HEK293T (cell line): ENCODE measurements at regions not wholly inside any gene's neighbourhood (a gene's known extent, or its start where the extent isn't known, plus 50 kb on each side); places are given as distances from the start of the nearest gene placed in this dataset.
"Not testable (repeated sequence)": the region's sequence is repeated elsewhere in the genome, so short reads cannot be mapped to it uniquely, and the experiment has no call there.

ENCODE experiments used
- CTCF ChIA-PET: fragments of 350-600 bp; formaldehyde crosslinking; extraction: SDS; loops from one replicate; lab custom pipeline; 2021; ENCODE audit warnings: antibody characterized with exemption, inconsistent platforms; lab: Yijun Ruan, JAX
- POLR2A ChIA-PET: fragments of 350-600 bp; formaldehyde crosslinking; extraction: SDS; loops from one replicate; lab custom pipeline; 2020; ENCODE audit warnings: antibody characterized with exemption, inconsistent platforms; lab: Yijun Ruan, JAX
- DNase-seq: peaks from one replicate; pipeline ENCODE4 v3.0.0; 2012; ENCODE audit warnings: mixed read lengths; ENCODE audit errors: extremely low spot score
- ARNT ChIP-seq: fragments of 450-650 bp; IDR thresholded peaks from 2 replicates; pipeline ENCODE4 v1.6.1; 2017; ENCODE audit warnings: mild to moderate bottlenecking
- BHLHE40 ChIP-seq: fragments of 450-650 bp; IDR thresholded peaks from 2 replicates; pipeline ENCODE4 v1.6.1; 2016; ENCODE audit warnings: mild to moderate bottlenecking, moderate library complexity, borderline replicate concordance
- CTBP1 ChIP-seq: fragments of 450-650 bp; IDR thresholded peaks from 2 replicates; pipeline ENCODE4 v1.6.1; 2016; ENCODE audit warnings: borderline replicate concordance
- ELF4 ChIP-seq: fragments of 450-650 bp; IDR thresholded peaks from 2 replicates; pipeline ENCODE4 v1.6.1; 2017; ENCODE audit warnings: antibody characterized with exemption
- FOXA1 ChIP-seq: fragments of 450-650 bp; IDR thresholded peaks from 2 replicates; pipeline ENCODE4 v1.6.1; 2016; ENCODE audit warnings: mild to moderate bottlenecking
- FOXK2 ChIP-seq: fragments of 450-650 bp; IDR thresholded peaks from 2 replicates; pipeline ENCODE4 v1.6.1; 2016; ENCODE audit warnings: mild to moderate bottlenecking
- FOXM1 ChIP-seq: fragments of 450-650 bp; IDR thresholded peaks from 2 replicates; pipeline ENCODE4 v1.6.1; 2017; ENCODE audit warnings: mild to moderate bottlenecking, borderline replicate concordance
- HDGF ChIP-seq: fragments of 450-650 bp; IDR thresholded peaks from 2 replicates; pipeline ENCODE4 v1.6.1; 2017; ENCODE audit warnings: antibody characterized with exemption, borderline replicate concordance
- L3MBTL2 ChIP-seq: fragments of 450-650 bp; conservative IDR thresholded peaks from 2 replicates; pipeline ENCODE4 v1.6.1; 2016; ENCODE audit warnings: mild to moderate bottlenecking
- LEF1 ChIP-seq: fragments of 450-650 bp; IDR thresholded peaks from 2 replicates; pipeline ENCODE4 v1.6.1; 2017; ENCODE audit warnings: mild to moderate bottlenecking, borderline replicate concordance
- NFRKB ChIP-seq: fragments of 450-650 bp; IDR thresholded peaks from 2 replicates; pipeline ENCODE4 v1.6.1; 2016; ENCODE audit warnings: mild to moderate bottlenecking, moderate library complexity
- SP1 ChIP-seq: fragments of 450-650 bp; IDR thresholded peaks from 2 replicates; pipeline ENCODE4 v1.6.1; 2017
- SUZ12 ChIP-seq: fragments of 450-650 bp; IDR thresholded peaks from 2 replicates; pipeline ENCODE4 v1.6.1; 2016; ENCODE audit warnings: mild to moderate bottlenecking
- TARDBP ChIP-seq: fragments of 450-650 bp; IDR thresholded peaks from 2 replicates; pipeline ENCODE4 v1.6.1; 2016
- ZNF384 ChIP-seq: fragments of 450-650 bp; IDR thresholded peaks from 2 replicates; pipeline ENCODE4 v1.6.1; 2016
- TF ChIP-seq, protein P1 (sequence below): fragments of 450-650 bp; IDR thresholded peaks from 2 replicates; pipeline ENCODE4 v1.6.1; 2016

DNA sequence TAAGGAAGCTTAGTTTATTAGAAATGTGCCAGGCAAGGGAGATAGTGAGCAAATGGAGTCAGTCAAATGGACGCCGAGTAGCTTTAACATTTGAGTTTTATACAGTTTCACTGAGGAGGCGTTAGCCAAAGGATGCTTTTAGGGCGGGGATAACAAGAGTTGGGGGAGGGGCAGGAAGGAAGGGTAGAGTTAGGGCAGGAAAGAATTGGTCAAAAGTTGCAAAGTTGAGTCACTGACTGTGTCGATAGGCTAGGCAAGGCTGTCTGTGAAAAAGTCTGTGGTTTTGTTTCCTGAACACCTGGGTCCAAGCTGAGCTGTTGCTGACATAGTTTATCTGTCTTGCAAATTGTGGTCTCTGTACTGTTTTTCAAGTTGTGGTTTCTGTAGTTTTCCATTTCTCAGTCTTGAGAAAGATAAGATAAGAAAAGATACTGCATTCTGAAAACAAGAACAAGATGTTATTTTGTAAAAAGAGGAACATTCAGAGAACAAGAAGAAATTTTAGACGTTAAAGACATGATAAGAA is 62.6 kb upstream of the RESF1 start:
- ChIA-PET CTCF (no interaction called here), POLR2A (no interaction called here)
- TF ChIP-seq, protein P1, sequence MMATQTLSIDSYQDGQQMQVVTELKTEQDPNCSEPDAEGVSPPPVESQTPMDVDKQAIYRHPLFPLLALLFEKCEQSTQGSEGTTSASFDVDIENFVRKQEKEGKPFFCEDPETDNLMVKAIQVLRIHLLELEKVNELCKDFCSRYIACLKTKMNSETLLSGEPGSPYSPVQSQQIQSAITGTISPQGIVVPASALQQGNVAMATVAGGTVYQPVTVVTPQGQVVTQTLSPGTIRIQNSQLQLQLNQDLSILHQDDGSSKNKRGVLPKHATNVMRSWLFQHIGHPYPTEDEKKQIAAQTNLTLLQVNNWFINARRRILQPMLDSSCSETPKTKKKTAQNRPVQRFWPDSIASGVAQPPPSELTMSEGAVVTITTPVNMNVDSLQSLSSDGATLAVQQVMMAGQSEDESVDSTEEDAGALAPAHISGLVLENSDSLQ = no peak
- TF ChIP-seq FOXK2 (no peak), ELF4 (no peak), ZNF384 (no peak), NFRKB (no peak), BHLHE40 (no peak), SP1 (no peak), CTBP1 (no peak), TARDBP (no peak), FOXA1 (no peak), FOXM1 (no peak), LEF1 (no peak), ARNT (no peak), SUZ12 (no peak), L3MBTL2 (no peak), HDGF (no peak)
- no peak for DNase-seq

DNA sequence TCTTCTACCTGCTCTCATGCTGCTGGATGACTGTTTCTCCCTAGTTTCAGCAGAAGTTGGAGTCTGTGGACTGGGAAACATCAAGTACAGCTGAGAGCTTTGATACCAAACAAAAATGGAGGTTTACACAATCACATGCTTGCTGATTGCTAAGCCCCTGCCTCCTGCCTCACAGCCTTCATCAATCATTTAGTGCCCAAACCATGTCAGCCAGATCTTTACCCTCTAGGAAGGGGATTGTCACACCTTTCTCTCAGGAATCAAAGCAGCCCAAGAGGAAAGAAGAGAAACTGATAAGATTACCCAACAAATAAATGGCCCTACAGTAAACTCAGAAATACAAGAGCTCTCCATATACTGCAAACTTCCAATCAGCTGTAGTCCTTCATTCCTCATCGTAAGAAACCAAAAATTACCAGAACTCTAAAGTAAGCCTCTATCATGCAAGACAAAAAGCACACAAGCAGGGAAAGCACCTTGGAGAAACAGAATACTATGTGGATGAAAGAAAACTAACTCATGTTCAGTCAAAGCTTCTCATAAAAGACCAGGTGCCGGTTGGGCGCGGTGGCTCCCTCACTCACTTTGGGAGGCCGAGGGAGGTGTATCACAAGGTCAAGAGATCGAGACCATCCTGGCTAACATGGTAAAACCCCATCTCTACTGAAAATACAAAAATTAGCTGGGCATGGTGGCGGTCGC is 63.6 kb upstream of the RESF1 start:
- no peak for DNase-seq
- TF ChIP-seq FOXK2 (no peak), SUZ12 (no peak), CTBP1 (no peak), SP1 (no peak), HDGF (no peak), FOXA1 (no peak), ELF4 (no peak), ARNT (no peak), BHLHE40 (no peak), LEF1 (no peak), NFRKB (no peak), L3MBTL2 (no peak), TARDBP (no peak), ZNF384 (no peak), FOXM1 (no peak)
- TF ChIP-seq, protein P1 = no peak
- ChIA-PET POLR2A (no interaction called here), CTCF (no interaction called here)

DNA sequence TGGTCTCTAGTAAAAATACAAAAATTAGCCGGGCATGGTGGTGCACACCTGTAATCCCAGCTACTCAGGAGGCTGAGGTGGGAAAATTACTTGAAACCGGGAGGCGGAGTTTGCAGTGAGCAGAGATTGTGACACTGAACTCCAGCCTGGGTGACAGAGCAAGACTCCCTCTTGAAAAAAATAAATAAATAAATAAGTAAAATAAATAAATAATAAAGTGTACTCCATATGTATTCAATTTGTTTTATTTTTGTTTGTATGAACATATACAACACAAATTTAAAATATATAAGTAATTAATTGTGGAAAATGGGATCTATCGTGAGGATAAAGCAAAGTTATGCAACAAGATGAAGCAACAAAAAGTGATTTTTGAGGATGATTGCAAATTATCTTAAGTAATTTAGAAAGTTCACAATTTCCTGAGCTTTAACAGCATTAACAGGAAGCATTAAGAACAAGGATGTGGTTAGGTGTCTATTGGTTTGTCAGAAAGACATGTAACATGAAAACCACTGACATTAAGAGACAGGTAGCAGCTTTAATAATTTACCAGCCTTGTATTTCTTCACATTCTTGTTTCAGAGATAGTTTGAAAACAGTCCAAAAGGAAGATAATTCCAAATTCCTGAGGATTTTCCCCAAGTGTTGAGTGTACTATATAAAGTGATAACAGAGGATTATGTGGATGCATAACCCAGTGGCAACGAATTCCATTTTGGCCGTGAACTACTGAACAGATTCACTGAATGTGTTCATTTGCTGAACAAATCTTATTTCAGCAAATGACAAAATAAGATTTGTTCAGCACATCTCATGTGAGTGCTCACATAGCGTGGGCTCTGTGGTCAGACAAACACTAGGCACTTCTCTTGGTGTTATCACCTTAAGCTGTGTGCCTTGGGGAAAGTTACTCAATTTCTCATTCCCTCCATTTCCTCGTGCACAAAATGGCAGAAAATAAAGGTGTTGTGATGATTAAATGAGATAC is 68.6 kb upstream of the RESF1 start:
- ChIA-PET POLR2A (no interaction called here), CTCF (interaction anchor here (0.6 kb wide), 1 partner anchor 782 kb away, joined by 3 read pairs; no protein-coding TSS in a partner anchor)
- TF ChIP-seq CTBP1 (no peak), SP1 (no peak), TARDBP (no peak)
- DNase-seq = no peak

DNA sequence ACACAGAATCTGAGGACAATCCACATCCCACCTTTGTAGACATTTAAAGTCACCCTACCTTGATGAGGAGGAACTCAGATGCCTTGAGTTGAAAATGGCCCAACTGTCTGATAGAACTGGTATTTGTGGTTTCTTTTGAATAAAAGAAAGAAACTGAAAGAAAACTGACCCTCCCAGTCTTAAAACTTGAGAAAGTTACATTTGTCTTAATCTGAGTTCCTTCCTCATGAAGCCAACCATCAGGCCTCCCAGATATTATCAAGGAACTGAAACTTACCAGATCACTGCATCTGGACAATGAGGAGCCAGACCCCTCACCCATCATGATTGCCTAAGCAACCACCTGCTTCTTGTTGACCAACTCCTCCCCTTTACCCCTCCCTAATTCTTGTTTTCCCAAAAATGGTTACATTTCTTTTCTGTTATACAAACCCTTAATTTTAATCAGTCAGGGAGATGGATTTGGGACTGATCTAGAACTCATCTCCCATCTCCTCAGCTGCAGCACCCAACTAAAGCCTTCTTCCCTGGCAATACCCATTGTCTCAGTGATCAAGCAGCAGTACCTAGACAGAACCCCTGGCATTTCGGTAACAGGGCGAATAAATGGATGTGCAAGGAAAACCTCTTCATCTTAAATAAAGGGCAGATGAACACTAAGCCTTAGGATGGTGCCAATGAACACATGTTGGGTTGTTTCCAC is 72.0 kb upstream of the RESF1 start:
- TF ChIP-seq BHLHE40 = no peak
- TF ChIP-seq ZNF384 = no peak
- TF ChIP-seq, protein P1 = no peak
- CTCF ChIA-PET = no interaction called here
- POLR2A ChIA-PET = no interaction called here
- no peak for DNase-seq

DNA sequence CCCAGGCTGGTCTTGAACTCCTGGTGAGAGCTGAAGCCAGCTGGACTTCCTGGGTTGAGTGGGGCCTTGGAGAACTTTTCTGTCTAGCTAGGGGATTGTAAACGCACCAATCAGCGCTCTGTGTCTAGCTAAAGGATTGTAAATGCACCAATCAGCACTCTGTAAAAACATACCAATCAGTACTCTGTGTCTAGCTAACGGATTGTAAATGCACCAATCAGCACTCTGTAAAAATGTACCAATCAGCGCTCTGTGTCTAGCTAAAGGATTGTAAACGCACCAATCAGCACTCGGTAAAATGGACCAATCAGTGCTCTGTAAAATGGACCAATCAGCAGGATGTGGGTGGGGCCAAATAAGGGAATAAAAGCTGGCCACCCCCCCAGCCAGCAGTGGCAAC is 76.5 kb upstream of the RESF1 start:
- POLR2A ChIA-PET, DNase-seq, CTCF ChIA-PET: not testable (repeated sequence)

DNA sequence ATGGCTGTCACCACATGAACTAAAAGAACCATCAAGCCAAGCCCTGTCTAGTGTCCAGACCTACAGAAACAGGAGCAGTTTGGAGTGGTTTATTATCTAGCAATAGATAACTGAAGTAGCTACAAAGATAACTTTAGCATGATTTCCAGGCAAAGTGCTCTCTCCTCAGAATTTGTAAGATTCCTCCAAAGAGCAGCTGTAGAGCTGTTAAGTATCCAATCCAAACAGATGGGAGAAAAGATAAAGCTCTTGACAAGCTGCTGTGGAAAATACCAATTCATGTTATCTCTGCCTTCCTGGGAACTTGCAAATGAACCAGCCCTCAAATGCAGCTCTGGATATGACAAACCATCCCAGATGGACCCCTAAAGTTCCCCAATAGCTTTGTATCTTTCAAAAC is 78.9 kb upstream of the RESF1 start:
- POLR2A ChIA-PET = no interaction called here
- TF ChIP-seq, protein P1 = no peak
- TF ChIP-seq BHLHE40 = no peak
- no peak for TF ChIP-seq LEF1
- TF ChIP-seq ZNF384 = no peak
- no peak for TF ChIP-seq TARDBP
- no peak for TF ChIP-seq CTBP1
- TF ChIP-seq NFRKB = no peak
- no peak for TF ChIP-seq ARNT
- no peak for TF ChIP-seq FOXA1
- no peak for TF ChIP-seq FOXK2
- no peak for TF ChIP-seq FOXM1
- no peak for TF ChIP-seq SUZ12
- no peak for TF ChIP-seq ELF4
- TF ChIP-seq L3MBTL2 = no peak
- TF ChIP-seq HDGF = no peak
- CTCF ChIA-PET = interaction anchor here (0.6 kb wide), 1 partner anchor 24 kb away, joined by 3 read pairs; no protein-coding TSS in a partner anchor
- DNase-seq = no peak
